ENCODE measurements at regions not wholly inside any gene's neighbourhood (a gene's known extent, or its start where the extent isn't known, plus 50 kb on each side); places are given as distances from the start of the nearest gene placed in this dataset.

DNA sequence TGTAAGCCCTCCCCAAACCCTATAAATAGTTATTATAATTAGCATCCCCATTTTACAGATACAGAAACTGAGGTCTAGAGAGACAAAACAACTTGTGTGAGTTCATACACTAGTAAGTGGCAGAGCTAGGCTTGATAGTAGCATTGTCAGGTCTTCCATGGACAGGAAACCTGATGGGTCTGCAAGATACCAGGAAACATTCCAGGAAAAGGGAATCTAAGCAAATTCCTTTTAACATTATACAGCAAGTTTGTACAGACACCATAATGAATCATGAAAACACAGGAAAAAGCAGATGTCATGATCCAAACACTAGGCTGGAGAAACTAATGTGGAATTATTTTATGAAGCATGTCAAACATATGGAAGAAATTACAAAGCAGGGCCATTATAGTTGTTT is 89.1 kb upstream of the KCNK2 start:
- DNase-seq, result no peak
- no peak overlapping the region for H3K4me3 Mint-ChIP-seq
- H3K27ac Mint-ChIP-seq, result no peak overlapping the region
- TF ChIP-seq, protein P1, sequence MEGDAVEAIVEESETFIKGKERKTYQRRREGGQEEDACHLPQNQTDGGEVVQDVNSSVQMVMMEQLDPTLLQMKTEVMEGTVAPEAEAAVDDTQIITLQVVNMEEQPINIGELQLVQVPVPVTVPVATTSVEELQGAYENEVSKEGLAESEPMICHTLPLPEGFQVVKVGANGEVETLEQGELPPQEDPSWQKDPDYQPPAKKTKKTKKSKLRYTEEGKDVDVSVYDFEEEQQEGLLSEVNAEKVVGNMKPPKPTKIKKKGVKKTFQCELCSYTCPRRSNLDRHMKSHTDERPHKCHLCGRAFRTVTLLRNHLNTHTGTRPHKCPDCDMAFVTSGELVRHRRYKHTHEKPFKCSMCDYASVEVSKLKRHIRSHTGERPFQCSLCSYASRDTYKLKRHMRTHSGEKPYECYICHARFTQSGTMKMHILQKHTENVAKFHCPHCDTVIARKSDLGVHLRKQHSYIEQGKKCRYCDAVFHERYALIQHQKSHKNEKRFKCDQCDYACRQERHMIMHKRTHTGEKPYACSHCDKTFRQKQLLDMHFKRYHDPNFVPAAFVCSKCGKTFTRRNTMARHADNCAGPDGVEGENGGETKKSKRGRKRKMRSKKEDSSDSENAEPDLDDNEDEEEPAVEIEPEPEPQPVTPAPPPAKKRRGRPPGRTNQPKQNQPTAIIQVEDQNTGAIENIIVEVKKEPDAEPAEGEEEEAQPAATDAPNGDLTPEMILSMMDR (IDR thresholded peaks at IDR 0.05), result no peak
- no peaks in the 10 kb centered on the region for H3K36me3 Mint-ChIP-seq (ENCODE audit: low read depth)
- H3K9me3 Mint-ChIP-seq, result no peaks in the 10 kb centered on the region
- no peaks in the 10 kb centered on the region for H3K27me3 Mint-ChIP-seq (ENCODE audit: low read depth, poor library complexity)
- peaks cover 10% of the 10 kb centered on the region for H3K4me1 Mint-ChIP-seq

DNA sequence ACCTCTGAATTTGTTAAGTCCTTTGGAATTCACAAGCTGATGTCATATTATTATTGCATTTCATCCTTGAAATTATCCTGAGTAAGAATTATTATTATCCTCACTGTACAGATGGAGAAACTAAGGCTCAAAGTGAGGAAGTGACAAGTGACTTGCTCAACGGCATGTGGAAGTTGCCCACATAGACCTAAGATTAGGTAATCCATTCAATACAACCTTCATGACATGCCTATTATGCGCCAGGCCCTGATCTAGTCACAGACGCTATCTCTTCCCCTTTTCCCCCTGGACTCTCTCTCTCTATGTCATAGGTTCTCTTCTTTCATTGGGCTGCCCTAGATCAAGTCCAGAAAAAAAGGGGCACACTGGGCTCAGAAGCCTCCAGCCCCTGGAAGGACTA is 84.9 kb upstream of the KCNK2 start:
- no peaks in the 10 kb centered on the region for H3K4me1 Mint-ChIP-seq
- no peak overlapping the region for H3K27ac Mint-ChIP-seq
- no peaks in the 10 kb centered on the region for H3K36me3 Mint-ChIP-seq (ENCODE audit: low read depth)
- TF ChIP-seq, protein P1 (IDR thresholded peaks at IDR 0.05), result no peak
- H3K27me3 Mint-ChIP-seq (ENCODE audit: low read depth, poor library complexity), result no peaks in the 10 kb centered on the region
- no peaks in the 10 kb centered on the region for H3K9me3 Mint-ChIP-seq
- no peak overlapping the region for H3K4me3 Mint-ChIP-seq
- no peak for DNase-seq

DNA sequence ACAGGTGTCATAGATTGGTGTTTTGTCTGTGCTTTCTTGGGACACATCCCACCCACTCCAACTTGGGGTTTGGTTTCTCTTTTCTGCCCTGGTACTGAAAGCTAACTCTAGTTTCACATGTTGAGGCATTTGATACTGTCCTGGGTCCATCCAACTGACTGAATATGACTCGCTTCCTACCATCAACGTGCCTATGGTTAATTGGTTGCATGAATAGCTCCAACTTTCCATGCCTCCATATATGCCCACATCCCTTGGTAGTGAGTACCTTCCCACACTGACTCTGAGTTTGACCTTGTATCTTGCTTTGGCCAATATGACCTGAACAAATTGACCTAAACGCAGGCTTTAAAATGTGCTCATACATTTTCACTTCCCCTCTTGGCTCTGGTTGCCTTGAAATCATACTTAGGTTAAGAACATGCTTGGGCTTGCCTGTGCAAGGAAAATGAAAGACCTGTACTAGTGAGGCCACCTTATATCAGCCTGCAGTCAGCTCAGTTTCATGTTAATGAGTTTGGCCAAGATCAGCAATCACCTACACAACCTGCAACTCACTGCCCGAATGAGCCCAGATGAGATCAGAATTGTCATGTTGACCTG is 81.0 kb upstream of the KCNK2 start:
- H3K4me3 Mint-ChIP-seq, result no peak overlapping the region
- no peaks in the 10 kb centered on the region for H3K36me3 Mint-ChIP-seq (ENCODE audit: low read depth)
- H3K4me1 Mint-ChIP-seq, result no peaks in the 10 kb centered on the region
- no peak overlapping the region for H3K27ac Mint-ChIP-seq
- peaks cover 3% of the 10 kb centered on the region for H3K27me3 Mint-ChIP-seq (ENCODE audit: low read depth, poor library complexity)
- DNase-seq, result no peak
- no peaks in the 10 kb centered on the region for H3K9me3 Mint-ChIP-seq
- TF ChIP-seq, protein P1 (IDR thresholded peaks at IDR 0.05), result no peak

DNA sequence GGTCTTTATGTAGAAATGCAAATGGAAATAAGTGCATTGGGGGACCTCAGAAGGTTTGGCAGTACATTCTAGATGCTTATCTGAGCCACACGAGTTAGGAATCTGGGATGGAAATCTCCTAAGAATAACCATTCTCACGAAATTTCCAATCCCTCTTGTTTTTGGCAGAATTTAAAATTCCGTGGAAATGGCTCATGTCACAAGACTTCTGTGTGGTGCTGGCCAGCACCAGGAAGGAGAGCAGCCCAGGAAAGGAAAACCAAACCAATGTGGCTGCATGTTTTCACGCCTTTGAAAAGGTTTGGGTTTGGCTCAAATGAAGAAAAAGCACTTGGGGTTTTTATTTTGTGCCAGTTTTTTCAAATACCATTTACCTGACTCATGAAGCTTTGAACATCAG is 80.1 kb upstream of the KCNK2 start:
- Mint-ChIP-seq H3K36me3 (ENCODE audit: low read depth) (no peaks in the 10 kb centered on the region), H3K4me1 (no peaks in the 10 kb centered on the region), H3K27me3 (ENCODE audit: low read depth, poor library complexity) (peaks cover 3% of the 10 kb centered on the region), H3K9me3 (no peaks in the 10 kb centered on the region), H3K4me3 (no peak overlapping the region), H3K27ac (no peak overlapping the region)
- DNase-seq, result no peak
- TF ChIP-seq, protein P1 (IDR thresholded peaks at IDR 0.05), result no peak

DNA sequence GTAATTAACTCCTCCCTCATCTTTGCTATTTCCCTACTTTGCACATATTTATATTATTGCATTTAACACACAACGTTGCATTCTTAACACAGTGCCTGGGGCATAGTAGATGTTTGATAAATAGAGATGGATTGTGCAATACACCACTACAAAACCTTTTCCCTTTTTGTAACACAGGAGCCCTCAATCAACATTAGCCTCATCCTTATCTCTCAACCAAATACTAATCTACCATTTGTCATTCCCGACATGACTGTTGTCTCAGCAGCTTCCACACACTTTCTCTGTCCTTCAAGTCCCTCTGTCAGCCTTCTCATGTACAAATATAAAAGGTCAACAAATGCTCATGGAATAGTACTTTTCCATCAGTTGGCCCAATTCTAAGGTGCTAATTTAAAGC is 78.9 kb upstream of the KCNK2 start:
- TF ChIP-seq, protein P1 (IDR thresholded peaks at IDR 0.05), result no peak
- no peak overlapping the region for H3K4me3 Mint-ChIP-seq
- peaks cover 3% of the 10 kb centered on the region for H3K27me3 Mint-ChIP-seq (ENCODE audit: low read depth, poor library complexity)
- H3K27ac Mint-ChIP-seq, result no peak overlapping the region
- no peaks in the 10 kb centered on the region for H3K36me3 Mint-ChIP-seq (ENCODE audit: low read depth)
- H3K4me1 Mint-ChIP-seq, result no peaks in the 10 kb centered on the region
- DNase-seq, result no peak
- H3K9me3 Mint-ChIP-seq, result no peaks in the 10 kb centered on the region

DNA sequence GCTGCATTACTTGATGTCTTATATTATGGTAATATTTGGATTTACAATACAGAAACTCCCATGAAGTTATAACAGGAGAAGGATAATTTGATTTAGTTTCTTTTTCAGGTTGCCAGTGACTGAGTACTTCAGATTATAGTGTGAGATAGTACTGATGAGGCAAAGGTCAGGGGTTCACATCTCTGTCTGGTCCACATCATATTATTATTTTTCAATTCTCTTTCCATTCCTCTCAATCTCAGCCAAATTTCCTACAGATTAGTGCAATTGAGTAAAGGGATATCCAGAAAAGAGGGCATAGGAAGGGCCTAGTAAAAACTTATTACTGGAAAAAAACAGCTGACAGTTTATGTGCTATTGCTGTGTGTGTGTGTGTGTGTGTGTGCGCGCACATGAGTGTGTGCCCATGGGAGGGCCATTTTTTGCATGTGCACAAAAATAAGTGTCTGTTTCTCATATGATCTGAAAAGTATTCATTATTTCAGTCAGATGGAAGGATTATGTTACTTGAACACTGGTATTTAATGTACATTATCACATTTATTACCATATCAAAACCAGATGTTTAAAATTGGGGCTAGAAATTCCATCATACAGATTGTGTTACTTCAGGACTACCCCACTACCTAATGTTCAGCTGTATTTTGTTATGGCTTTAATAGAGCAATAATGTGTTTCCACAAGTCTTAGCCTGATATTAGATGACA is 78.3 kb upstream of the KCNK2 start:
- Mint-ChIP-seq H3K4me3 (no peak overlapping the region), H3K4me1 (no peaks in the 10 kb centered on the region), H3K27me3 (ENCODE audit: low read depth, poor library complexity) (peaks cover 3% of the 10 kb centered on the region), H3K27ac (no peak overlapping the region), H3K9me3 (no peaks in the 10 kb centered on the region), H3K36me3 (ENCODE audit: low read depth) (no peaks in the 10 kb centered on the region)
- TF ChIP-seq, protein P1 (IDR thresholded peaks at IDR 0.05), result no peak
- no peak for DNase-seq
